H9 (cell line): ENCODE measurements at regions not wholly inside any gene's neighbourhood (a gene's known extent, or its start where the extent isn't known, plus 50 kb on each side); places are given as distances from the start of the nearest gene placed in this dataset.

Source experiments
- DNase-seq: peaks from one replicate; pipeline ENCODE4 v3.0.0-alpha.2; 2017
- H2AFZ ChIP-seq: one replicate; pipeline ENCODE4 v1.6.1; 2013; ENCODE audit warnings: mild to moderate bottlenecking, low read length, control low read depth, moderate library complexity
- H2AK5ac ChIP-seq: 2 replicates; pipeline ENCODE4 v1.6.1; 2013; ENCODE audit warnings: low read length, control low read depth, mixed read lengths; ENCODE audit not compliant: insufficient read length
- H2BK120ac ChIP-seq: one replicate; pipeline ENCODE4 v1.6.1; 2013; ENCODE audit warnings: low read depth, mild to moderate bottlenecking, low read length, control low read depth, inconsistent platforms; ENCODE audit not compliant: poor library complexity, severe bottlenecking
- H2BK12ac ChIP-seq: 2 replicates; pipeline ENCODE4 v1.6.1; 2013; ENCODE audit warnings: low read length, control low read depth, mixed read lengths, low read depth; ENCODE audit not compliant: insufficient read length
- H2BK15ac ChIP-seq: 2 replicates; pipeline ENCODE4 v1.6.1; 2013; ENCODE audit warnings: low read depth, low read length, control low read depth
- H2BK20ac ChIP-seq: one replicate; pipeline ENCODE4 v1.6.1; 2013; ENCODE audit warnings: low read depth, mild to moderate bottlenecking, low read length, control low read depth, inconsistent platforms; ENCODE audit not compliant: poor library complexity, severe bottlenecking
- H2BK5ac ChIP-seq: 2 replicates; pipeline ENCODE4 v1.6.1; 2013; ENCODE audit warnings: low read length, control low read depth, mixed read lengths; ENCODE audit not compliant: insufficient read length
- H3K14ac ChIP-seq: 2 replicates; pipeline ENCODE4 v1.6.1; 2013; ENCODE audit warnings: low read length, control low read depth; ENCODE audit not compliant: insufficient read depth
- H3K18ac ChIP-seq: 2 replicates; pipeline ENCODE4 v1.6.1; 2013; ENCODE audit warnings: low read depth, mild to moderate bottlenecking, mixed read lengths, low read length, control low read depth; ENCODE audit not compliant: insufficient read length
- H3K23ac ChIP-seq: 2 replicates; pipeline ENCODE4 v1.6.1; 2013; ENCODE audit warnings: low read length, control low read depth, mixed read lengths, low read depth; ENCODE audit not compliant: insufficient read length
- H3K23me2 ChIP-seq: 2 replicates; pipeline ENCODE4 v1.6.1; 2013; ENCODE audit warnings: low read depth, mild to moderate bottlenecking, mixed read lengths, low read length, control low read depth; ENCODE audit not compliant: insufficient read length, poor library complexity, severe bottlenecking
- H3K27ac ChIP-seq: 2 replicates; pipeline ENCODE4 v1.5.1; 2013; ENCODE audit warnings: low read length, control low read depth, mixed read lengths, low read depth; ENCODE audit not compliant: insufficient read length
- H3K27me3 ChIP-seq: 2 replicates; pipeline ENCODE4 v1.6.1; 2013; ENCODE audit warnings: low read length, control low read depth, inconsistent platforms; ENCODE audit not compliant: insufficient read depth
- H3K4ac ChIP-seq: 2 replicates; pipeline ENCODE4 v1.6.1; 2013; ENCODE audit warnings: low read depth, mild to moderate bottlenecking, control low read depth, inconsistent platforms, low read length, moderate library complexity
- H3K4me1 ChIP-seq: 2 replicates; pipeline ENCODE4 v1.6.1; 2013; ENCODE audit warnings: low read length, control low read depth, inconsistent platforms; ENCODE audit not compliant: insufficient read depth
- H3K4me2 ChIP-seq: 2 replicates; pipeline ENCODE4 v1.6.1; 2013; ENCODE audit warnings: low read length, control low read depth, mixed read lengths; ENCODE audit not compliant: insufficient read length, insufficient read depth
- H3K56ac ChIP-seq: 2 replicates; pipeline ENCODE4 v1.6.1; 2013; ENCODE audit warnings: low read depth, mild to moderate bottlenecking, mixed read lengths, low read length, control low read depth; ENCODE audit not compliant: insufficient read length
- H3K79me1 ChIP-seq: 2 replicates; pipeline ENCODE4 v1.6.1; 2013; ENCODE audit warnings: low read depth, mild to moderate bottlenecking, moderate library complexity, low read length, control low read depth, inconsistent platforms; ENCODE audit not compliant: insufficient read depth, poor library complexity, severe bottlenecking
- H3K79me2 ChIP-seq: 2 replicates; pipeline ENCODE4 v1.6.1; 2013; ENCODE audit warnings: low read length, control low read depth, inconsistent platforms; ENCODE audit not compliant: insufficient read depth
- H3K9ac ChIP-seq: 2 replicates; pipeline ENCODE4 v1.6.1; 2013; ENCODE audit warnings: low read length, control low read depth, mixed read lengths; ENCODE audit not compliant: insufficient read length; ENCODE audit errors: extremely low read depth
- H3K9me3 ChIP-seq: one replicate; pipeline ENCODE4 v1.6.1; 2013; ENCODE audit warnings: low read depth, low read length, inconsistent platforms; ENCODE audit not compliant: control insufficient read depth
- H3T11ph ChIP-seq: one replicate; pipeline ENCODE4 v1.6.1; 2013; ENCODE audit warnings: mild to moderate bottlenecking, low read length, control low read depth, inconsistent platforms
- H4K20me1 ChIP-seq: one replicate; pipeline ENCODE4 v1.6.1; 2013; ENCODE audit not compliant: control insufficient read depth, insufficient read length, insufficient read depth
- H4K5ac ChIP-seq: 2 replicates; pipeline ENCODE4 v1.6.1; 2013; ENCODE audit warnings: low read depth, mild to moderate bottlenecking, mixed read lengths, low read length, control low read depth; ENCODE audit not compliant: insufficient read length
- H4K8ac ChIP-seq: replicated peaks from 2 replicates; pipeline ENCODE4 v1.6.1; 2013; ENCODE audit warnings: low read length, control low read depth, mixed read lengths, low read depth; ENCODE audit not compliant: insufficient read length
- H4K91ac ChIP-seq: 2 replicates; pipeline ENCODE4 v1.6.1; 2013; ENCODE audit warnings: low read depth, mild to moderate bottlenecking, moderate library complexity, mixed read lengths, low read length, control low read depth; ENCODE audit not compliant: insufficient read length
- H3K27ac Mint-ChIP-seq, 3 experiments: 2 replicates in 2 of 3; 3 replicates in 1 of 3; pipeline ENCODE4 v1.8.0; 2020 to 2021; ENCODE audit warnings: mixed read lengths in 3 of 3, mild to moderate bottlenecking in 1 of 3, moderate library complexity in 1 of 3
- H3K27me3 Mint-ChIP-seq: 2 replicates; pipeline ENCODE4 v1.8.0; 2021; ENCODE audit warnings: low read depth, mild to moderate bottlenecking, moderate library complexity, mixed read lengths
- H3K36me3 Mint-ChIP-seq, 3 experiments: 2 replicates in 2 of 3; 3 replicates in 1 of 3; pipeline ENCODE4 v1.8.0; 2020 to 2021; ENCODE audit warnings: low read depth in 3 of 3, mixed read lengths in 3 of 3; ENCODE audit not compliant: insufficient read depth in 1 of 3
- H3K4me1 Mint-ChIP-seq, 2 experiments: 2 replicates each; pipeline ENCODE4 v1.8.0; 2020; ENCODE audit warnings: mixed read lengths in 2 of 2
- H3K4me3 Mint-ChIP-seq, 2 experiments: 2 replicates in 1 of 2; 3 replicates in 1 of 2; pipeline ENCODE4 v1.8.0; 2020 to 2021; ENCODE audit warnings: mild to moderate bottlenecking in 2 of 2, mixed read lengths in 2 of 2, moderate library complexity in 1 of 2
- H3K9me3 Mint-ChIP-seq, 2 experiments: 2 replicates in 1 of 2; 3 replicates in 1 of 2; pipeline ENCODE4 v1.8.0; 2020; ENCODE audit warnings: mild to moderate bottlenecking in 2 of 2, mixed read lengths in 2 of 2, moderate library complexity in 1 of 2
- WGBS: extraction: QIAGEN DNeasy Blood & Tissue Kit; methylation state at CpG from one replicate; pipeline ENCODE4 v1.1.7; 2013; ENCODE audit warnings: missing lambda C conversion rate, low lambda C conversion rate, mixed read lengths; ENCODE audit not compliant: insufficient read length; ENCODE audit errors: extremely low coverage; 5-methylcytosine and 5-hydroxymethylcytosine counted together
- TF ChIP-seq, protein P1 (sequence below): fragments of 200-600 bp; sonication (generic); conservative IDR thresholded peaks from 3 replicates; pipeline ENCODE4 v1.8.0; 2021; ENCODE audit warnings: antibody characterized with exemption, mild to moderate bottlenecking

DNA sequence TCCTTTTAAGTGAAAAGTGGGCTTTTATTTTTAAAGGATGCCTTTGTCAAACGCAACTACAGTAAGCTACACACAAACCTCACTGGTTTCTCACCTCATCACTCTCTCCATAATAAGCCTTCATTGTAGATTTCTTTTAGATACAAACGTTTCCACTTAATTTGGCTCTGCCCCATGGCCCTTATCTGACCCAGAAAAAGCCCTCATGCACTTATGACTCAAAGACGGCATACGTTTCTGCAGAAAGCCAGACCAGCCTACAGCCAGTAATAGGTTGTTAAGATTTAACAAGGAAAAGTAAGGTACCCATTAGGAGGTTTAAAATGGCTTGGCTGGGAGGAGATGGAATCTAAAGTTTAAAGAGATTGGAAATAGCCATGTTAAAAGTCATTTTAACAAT is 914.6 kb upstream of the INTU start:
- Mint-ChIP-seq H3K4me1 (peaks cover 14 to 24% of the 10 kb centered on the region in 2 experiments), H3K36me3 (peaks cover 2 to 20% (median 3%) of the 10 kb centered on the region in 3 experiments; a peak in 5 of 7 replicates), H3K27me3 (no peaks in the 10 kb centered on the region; the same call in 1 of the 2 replicates), H3K9me3 (peaks cover 6 to 7% of the 10 kb centered on the region in 2 experiments), H3K27ac (no peak overlapping the region), H3K4me3 (no peak overlapping the region)
- no peak overlapping the region for H3K4ac ChIP-seq
- no peak overlapping the region for H3K9ac ChIP-seq
- H4K91ac ChIP-seq = no peak overlapping the region
- no peak overlapping the region for H3K4me2 ChIP-seq
- no peaks in the 10 kb centered on the region for H3K23me2 ChIP-seq
- no peak overlapping the region for H2BK12ac ChIP-seq
- H3K14ac ChIP-seq = no peak overlapping the region
- no peaks in the 10 kb centered on the region for H3K9me3 ChIP-seq
- no peak overlapping the region for H3T11ph ChIP-seq
- no peak overlapping the region for H3K56ac ChIP-seq
- H3K27me3 ChIP-seq = no peaks in the 10 kb centered on the region
- no peaks in the 10 kb centered on the region for H3K79me1 ChIP-seq
- no peak overlapping the region for H2BK20ac ChIP-seq
- H3K4me1 ChIP-seq = no peaks in the 10 kb centered on the region; the same call in 1 of the 2 replicates
- no CpG with 5 or more reads among the region's 4 CpGs for WGBS
- DNase-seq = no peak
- H3K23ac ChIP-seq = no peak overlapping the region
- no peak overlapping the region for H4K8ac ChIP-seq
- no peak overlapping the region for H3K18ac ChIP-seq
- H2BK5ac ChIP-seq = no peak overlapping the region
- TF ChIP-seq, protein P1, sequence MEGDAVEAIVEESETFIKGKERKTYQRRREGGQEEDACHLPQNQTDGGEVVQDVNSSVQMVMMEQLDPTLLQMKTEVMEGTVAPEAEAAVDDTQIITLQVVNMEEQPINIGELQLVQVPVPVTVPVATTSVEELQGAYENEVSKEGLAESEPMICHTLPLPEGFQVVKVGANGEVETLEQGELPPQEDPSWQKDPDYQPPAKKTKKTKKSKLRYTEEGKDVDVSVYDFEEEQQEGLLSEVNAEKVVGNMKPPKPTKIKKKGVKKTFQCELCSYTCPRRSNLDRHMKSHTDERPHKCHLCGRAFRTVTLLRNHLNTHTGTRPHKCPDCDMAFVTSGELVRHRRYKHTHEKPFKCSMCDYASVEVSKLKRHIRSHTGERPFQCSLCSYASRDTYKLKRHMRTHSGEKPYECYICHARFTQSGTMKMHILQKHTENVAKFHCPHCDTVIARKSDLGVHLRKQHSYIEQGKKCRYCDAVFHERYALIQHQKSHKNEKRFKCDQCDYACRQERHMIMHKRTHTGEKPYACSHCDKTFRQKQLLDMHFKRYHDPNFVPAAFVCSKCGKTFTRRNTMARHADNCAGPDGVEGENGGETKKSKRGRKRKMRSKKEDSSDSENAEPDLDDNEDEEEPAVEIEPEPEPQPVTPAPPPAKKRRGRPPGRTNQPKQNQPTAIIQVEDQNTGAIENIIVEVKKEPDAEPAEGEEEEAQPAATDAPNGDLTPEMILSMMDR = no peak
- no peaks in the 10 kb centered on the region for H3K79me2 ChIP-seq
- no peak overlapping the region for H2BK120ac ChIP-seq
- no peak overlapping the region for H2BK15ac ChIP-seq
- no peak overlapping the region for H2AK5ac ChIP-seq
- H2AFZ ChIP-seq = no peak overlapping the region
- no peak overlapping the region for H3K27ac ChIP-seq
- no peaks in the 10 kb centered on the region for H4K20me1 ChIP-seq
- H4K5ac ChIP-seq = no peak overlapping the region
